HTR-8/SVneo (cell line): ENCODE measurements at regions not wholly inside any gene's neighbourhood (a gene's known extent, or its start where the extent isn't known, plus 50 kb on each side); places are given as distances from the start of the nearest gene placed in this dataset.
A peak's percentile ranks its signal among the peaks of the same experiment; 100 is the strongest.
"Not testable (repeated sequence)": the region's sequence is repeated elsewhere in the genome, so short reads cannot be mapped to it uniquely, and the experiment has no call there.

Experiments used
- DNase-seq: peaks from one replicate; pipeline ENCODE4 v3.0.0; 2011; ENCODE audit warnings: low spot score, mixed read lengths; ENCODE audit not compliant: insufficient read length
- FAIRE-seq: peaks from 2 replicates; lab custom pipeline; 2011; peaks lifted over from hg19 to GRCh38; lab: Jason Lieb, UNC

DNA sequence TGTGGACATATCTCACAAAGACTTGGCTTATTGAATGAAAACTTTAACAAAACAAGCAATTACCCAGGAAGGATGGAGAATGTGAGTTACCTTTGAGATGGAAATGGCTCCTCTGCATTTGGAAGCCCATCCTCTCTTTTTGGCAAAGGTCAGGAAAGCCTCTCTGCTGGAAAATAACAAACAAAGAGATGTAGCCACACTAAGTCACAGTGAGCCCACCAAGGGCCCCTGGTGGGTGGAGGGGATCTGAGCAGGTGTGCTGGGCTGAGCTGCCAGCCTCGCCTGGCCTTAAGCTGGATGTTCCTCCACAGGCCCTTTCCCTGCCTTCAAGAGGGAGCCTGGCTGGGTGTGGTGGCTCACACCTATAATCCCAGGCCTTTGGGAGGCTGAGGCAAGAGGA is 269.2 kb downstream of the HNRNPD start:
- DNase-seq (no peak), FAIRE-seq (no peak)

DNA sequence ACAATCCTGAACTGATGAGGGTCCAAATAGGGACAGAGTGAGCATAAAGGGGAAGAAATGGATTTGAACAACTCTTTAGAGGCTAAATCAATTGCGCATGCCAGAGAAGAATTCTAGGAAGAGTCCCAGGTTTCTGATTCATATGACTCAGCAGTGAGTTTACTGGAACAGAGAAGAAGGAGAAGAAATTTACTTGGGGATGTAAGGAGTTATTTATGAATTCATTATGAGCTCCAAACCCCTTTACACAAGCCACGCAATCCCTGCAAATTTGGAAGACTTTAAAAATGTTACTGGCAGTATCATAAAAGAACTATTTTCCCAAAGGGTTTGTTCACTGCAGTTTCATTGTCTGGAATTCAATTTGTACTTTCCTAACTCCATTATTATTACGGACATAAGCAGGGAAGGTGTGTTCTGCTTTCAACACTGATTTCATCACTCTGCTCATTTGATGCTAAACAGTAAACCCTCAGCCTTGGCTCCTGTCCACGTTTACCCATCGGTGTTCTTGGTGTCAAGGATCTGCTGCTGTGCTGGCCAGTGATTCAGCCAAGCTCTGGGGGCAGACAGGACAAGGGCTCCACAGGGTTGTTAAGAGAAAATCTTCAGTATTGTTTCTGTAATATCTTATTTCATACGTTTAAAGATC is 273.7 kb downstream of the HNRNPD start:
- no peak for FAIRE-seq
- no peak for DNase-seq

DNA sequence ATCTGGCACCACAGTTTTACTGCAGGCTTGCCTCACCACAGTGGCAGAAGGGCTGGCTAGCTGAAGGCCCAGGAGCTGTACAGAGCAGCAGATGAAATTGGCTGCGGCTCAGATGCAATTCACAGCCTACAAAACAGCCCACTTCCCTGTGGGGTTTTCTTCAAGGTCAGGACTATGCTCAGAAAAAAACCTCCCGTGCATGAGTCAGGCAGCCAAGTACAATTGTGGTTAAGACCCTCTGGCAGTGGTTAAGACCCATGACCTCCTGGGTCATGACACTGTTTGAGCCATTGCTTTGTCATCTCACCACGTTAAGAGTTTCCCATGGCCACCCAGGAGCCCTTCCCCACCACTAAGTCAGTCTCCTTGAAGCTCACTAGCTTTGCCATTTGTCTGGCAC is 276.3 kb downstream of the HNRNPD start:
- FAIRE-seq, result no peak
- DNase-seq, result no peak

DNA sequence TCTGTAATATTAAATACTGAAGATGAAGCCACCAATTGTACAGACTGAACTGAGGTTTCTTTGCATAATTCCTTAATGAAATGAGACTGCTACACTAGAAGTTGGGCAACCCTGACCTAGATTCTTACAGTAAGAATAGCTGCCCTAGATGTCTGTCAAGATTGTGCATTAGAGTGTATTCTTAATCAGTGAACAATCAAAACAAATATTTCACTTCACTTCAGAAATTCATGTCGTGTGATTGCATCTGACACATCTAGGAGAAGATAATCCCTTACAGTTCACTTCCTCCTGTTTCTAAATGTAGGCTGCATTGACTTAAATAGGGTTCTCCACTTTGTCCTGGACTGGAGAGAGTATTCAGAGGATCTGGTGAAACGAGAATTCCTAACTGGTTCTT is 283.1 kb downstream of the HNRNPD start:
- DNase-seq (no peak), FAIRE-seq (no peak)

DNA sequence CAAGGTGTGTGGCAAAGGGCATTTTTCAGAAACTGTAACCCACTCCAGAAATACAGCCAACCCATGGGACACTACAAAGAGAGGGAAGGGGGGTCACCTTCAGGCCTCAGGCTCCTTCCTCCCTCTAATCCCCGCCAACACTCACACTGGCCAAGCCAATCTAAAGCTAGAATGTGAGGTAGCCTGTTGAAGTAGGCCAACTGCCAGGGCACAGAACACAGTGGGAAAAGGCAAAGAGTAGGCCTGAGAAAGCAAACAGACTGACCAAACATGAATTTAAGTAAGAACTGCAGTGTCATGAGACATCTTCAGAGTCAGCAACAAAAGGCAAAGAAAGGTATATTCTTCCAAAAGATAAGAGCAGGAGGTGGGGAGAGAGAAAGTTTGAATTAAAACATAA is 289.0 kb downstream of the HNRNPD start:
- FAIRE-seq, result no peak
- DNase-seq, result no peak

DNA sequence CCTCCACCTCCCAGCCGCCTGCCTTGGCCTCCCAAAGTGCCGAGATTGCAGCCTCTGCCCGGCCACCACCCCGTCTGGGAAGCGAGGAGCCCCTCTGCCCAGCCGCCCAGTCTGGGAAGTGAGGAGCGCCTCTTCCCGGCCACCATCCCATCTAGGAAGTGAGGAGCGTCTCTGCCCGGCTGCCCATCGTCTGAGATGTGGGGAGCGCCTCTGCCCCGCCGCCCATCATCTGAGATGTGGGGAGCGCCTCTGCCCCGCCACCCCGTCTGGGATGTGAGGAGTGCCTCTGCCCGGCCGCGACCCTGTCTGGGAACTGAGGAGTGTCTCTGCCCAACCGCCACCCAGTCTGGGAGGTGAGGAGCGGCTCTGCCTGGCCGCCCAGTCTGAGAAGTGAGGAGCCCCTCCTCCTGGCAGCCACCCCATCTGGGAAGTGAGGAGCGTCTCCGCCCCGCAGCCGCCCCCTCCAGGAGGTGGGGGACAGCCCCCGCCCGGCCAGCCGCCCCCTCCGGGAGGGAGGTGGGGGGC is 296.3 kb downstream of the HNRNPD start:
- DNase-seq, FAIRE-seq: not testable (repeated sequence)

DNA sequence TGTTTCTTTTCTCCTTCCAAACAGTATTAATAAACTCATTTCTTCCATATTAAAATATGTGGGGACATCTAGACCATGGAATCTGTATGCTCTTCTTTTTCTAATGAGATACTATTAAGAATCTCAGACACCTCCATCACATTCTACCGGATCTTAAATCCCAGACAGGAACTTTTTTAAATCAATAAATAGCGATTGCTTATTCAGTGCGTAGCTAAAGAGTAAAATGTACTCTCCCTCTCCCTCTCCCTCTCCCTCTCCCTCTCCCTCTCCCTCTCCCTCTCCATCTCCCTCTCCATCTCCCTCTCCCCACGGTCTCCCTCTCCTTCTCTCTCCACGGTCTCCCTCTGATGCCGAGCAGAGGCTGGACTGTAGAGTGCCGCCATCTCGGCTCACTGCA is 297.0 kb downstream of the HNRNPD start:
- FAIRE-seq (no peak), DNase-seq (no peak)

DNA sequence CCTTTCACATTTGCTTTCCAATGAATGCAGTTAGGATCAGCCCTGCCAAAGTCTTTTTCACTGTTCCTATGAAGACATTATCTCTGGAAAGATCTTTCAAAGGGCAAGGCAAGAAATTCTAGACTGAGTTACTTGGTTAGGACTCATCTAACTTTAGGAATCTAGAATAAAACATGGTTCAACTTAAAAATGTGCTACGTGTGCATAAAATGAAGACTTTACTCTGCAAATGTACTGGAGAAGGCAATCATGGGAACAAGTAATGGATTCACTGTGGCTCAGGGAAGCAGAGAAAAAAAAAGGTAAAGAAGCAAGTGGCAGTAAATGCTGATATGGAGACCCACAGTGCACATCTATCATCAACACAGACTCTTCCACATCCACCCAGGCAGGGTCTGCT is 297.4 kb downstream of the HNRNPD start:
- DNase-seq (no peak), FAIRE-seq (no peak)

DNA sequence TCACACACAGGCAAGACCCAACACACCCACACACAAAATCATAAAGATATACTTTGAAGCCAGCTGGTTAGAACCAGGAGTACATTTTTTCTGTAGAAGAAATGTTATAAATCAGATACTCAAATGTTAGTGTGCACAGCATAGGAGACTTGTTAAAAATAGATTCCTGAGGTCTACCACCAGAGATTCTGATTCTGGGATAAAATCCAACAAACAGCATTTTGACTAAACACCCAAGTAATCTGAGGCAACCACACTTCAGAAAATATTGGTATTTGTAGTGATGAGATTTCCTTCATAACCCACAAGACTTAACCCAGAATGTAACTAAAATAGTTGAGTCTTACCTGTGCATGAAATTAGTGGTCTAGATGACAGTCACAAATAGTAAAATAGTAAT is 301.8 kb downstream of the HNRNPD start:
- FAIRE-seq, result no peak
- DNase-seq, result no peak

DNA sequence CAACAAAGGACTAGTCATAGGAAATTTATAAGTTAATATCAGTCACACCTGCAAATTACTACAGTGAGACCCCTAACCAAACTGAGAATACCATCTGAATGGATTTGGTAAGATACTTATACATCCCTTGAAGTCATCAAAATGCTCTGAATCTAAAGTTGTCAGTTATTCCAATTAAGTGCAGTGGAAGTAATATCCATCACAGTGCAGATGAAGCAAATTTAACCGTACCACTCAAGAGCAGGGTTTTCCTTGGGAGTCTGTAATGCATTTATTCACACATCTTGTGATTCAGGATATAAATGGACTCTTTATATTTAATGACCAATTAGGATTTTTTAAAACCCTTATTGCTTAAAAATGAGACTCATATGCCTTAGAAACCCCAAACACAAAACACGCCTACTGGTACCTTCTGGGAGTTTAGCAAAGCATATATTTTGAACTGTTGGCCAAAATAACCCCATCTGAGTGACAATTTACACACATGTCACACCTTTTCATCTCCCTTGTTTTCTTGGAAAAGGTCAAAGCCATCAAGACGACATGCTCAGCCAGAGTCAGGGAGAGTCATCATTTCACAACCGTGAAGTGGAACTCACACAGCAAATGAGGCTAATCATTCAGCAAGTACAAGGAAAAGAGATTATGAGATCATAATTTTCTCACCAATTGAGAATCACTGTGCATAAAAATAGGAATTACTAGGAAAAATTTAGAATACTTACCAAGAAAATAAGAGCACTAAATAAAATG is 303.7 kb downstream of the HNRNPD start:
- no peak for FAIRE-seq
- no peak for DNase-seq

DNA sequence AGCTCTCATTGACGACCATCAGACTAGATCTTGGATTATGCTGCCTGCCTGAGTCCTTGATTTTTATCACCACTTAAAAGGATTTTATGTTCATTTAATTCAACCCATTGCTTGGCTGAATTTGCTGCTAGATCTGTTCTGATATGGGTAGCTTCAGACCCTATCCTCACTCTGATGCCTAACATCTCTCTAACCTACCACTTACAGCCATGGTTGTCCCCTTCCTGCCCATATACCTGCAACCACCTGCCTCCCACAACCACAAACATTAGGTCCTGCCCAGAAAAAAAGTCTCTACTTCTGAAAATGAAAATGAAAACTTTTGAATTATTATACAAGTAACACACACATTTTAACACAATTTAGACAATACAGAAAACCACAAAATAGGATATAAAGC is 310.8 kb downstream of the HNRNPD start:
- no peak for FAIRE-seq

DNA sequence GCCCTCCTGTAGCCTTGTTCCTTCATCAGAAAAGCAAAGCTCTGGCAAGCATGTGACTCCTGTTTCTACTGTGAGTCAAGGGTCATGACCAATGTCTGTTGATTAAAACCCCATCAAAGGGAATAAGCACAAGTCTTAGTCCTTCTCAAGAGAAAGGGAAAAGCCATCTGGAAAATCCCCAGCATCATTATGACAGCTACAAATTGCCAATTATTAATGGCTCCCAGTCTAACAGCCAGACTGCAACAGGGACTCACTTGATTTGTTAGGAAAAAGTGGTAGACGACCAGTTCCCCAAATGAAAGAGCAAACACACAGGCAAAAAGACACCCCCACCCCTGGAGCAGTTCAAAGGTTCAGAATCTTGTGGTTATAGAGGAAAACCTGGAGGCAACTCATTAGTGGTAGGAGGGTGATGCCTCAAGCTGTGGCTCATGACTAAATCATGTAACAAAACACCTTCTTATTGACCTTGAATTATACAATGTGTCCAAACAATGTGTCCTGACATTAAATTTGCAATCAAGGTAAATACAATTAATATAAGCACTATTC is 315.7 kb downstream of the HNRNPD start:
- FAIRE-seq (no peak), DNase-seq (no peak)

More for the DNA sequence above, 310.8 kb downstream of the HNRNPD start:
- no peak for DNase-seq

DNA sequence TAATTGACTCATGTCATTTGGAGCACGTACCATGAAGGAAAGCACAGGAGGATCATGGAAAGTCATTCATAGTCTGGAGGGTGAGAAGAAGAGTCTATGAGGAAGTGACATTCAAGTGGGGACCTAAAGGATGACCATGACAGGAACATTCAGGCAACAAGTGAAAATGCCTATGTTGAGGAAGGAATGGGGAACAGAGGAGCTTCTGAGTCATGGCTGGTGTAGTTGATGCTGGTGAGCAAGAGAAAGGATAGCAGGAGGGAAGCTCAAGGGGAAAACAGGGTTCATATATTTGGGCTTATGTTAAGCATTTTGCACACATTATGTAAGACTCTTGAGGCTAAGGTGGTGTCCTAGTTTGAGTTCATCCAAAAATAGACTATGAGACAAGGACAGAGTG is 318.6 kb downstream of the HNRNPD start:
- FAIRE-seq, result no peak
- no peak for DNase-seq

DNA sequence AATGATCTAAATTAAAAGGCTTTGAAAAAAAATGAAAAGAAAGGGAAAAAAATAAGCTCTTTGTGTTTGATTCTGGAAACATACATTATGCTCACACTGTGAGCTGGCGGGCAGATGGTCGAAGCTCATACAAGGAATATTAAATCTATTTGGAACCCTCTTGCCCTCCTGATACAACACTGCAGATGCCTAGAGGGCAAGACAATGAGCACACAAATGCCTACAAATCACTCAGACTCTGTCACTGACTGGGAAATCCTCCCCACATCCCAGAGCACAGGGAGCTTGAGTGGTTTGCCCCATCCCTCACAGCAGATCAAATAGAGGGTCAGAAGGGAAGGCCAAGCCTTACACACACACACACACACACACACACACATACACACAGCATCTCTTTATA is 320.4 kb downstream of the HNRNPD start:
- DNase-seq (no peak), FAIRE-seq (no peak)

DNA sequence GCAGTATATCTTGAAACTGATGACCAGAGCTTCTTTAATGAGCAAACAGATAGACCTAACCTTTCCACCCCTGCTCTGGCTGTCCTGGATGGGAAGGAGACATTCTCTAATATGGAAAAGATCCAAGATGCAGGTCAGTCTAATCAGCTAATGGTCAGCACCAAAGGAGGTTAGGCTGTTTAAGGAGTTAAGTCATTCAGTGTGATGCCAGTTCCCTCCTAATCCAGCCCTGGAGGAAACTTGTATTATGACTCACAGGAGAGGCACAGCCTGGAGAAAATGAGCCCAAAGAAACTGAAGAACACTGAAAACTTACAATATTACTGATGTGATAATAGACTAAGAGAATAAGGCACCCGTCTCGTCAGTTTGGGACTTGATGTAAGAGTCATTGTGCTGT is 323.0 kb downstream of the HNRNPD start:
- no peak for FAIRE-seq
- DNase-seq, result no peak

DNA sequence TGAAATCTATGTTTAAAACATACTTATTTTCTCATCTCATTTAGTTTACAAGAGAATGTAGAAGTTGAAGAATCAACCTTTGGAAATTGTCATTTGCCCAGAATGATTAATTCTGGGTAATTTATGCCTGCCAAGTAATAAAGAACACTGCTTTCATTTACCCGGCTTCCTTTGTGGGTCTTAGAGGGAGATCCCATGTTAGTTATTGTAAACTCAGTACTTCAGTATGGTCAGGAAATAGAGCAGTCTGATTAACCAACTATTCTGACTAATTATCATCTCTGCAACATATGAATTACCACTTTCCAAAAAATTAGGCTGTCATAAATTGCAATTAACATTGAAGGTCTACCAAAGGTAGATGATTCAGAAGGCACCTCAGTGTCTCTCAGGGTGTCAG is 324.5 kb downstream of the HNRNPD start:
- no peak for FAIRE-seq
- DNase-seq, result no peak

DNA sequence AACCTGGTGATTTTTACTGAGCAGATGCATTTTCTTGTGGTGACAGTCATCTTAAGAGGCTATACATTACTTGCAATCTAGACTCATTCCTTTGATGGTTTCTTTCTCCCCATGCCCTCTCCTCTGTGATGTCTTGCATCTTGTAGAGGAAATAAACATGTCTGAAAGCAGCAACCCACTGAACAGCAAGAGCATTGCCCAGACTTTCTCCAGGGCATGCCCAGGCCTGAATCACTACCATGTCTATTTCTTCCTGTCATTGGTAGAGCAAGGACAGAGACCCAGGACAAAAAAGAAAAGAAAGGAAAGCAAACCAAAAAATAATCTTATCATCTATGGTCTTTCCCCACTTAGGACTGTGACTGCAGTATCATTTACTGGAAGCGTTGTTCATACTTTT is 326.1 kb downstream of the HNRNPD start:
- FAIRE-seq, result no peak
- DNase-seq, result no peak

DNA sequence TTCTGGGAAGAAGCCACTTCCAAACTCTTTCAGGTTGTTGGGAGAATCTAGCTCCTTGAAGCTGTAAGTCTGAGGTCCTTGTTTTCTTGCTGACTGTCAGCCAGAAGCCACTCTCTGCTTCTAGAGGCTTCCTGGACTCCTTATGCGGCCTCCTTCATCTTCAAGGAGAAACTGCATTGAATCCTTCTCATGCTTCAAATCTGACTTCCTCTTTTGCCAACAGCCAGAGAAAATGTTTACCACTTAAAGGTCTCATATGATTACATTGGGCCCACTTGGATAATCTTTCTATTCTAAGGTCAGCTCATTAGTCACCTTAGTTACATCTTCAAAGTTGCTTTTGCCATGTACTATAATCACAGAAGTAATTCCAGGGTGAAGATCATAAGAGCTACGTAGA is 327.0 kb downstream of the HNRNPD start:
- no peak for FAIRE-seq
- no peak for DNase-seq

DNA sequence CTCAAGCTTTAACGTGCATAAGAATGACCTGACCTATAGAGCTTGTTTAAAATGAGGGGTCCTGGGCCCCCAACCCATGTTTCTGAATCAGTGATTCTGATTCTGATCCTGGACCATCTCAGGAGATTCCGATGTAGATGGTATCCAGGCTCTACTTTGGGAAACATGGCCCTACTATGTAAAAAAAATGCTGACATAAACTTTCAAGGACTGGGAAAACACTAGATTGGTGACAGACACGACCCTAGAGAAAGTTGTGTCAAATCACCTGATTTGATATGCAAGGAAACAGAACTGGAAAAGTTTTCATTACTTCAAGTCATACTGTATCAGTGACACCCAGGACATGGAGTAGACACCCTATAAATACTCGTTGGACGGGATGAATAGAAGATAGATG is 328.5 kb downstream of the HNRNPD start:
- no peak for DNase-seq
- no peak for FAIRE-seq

DNA sequence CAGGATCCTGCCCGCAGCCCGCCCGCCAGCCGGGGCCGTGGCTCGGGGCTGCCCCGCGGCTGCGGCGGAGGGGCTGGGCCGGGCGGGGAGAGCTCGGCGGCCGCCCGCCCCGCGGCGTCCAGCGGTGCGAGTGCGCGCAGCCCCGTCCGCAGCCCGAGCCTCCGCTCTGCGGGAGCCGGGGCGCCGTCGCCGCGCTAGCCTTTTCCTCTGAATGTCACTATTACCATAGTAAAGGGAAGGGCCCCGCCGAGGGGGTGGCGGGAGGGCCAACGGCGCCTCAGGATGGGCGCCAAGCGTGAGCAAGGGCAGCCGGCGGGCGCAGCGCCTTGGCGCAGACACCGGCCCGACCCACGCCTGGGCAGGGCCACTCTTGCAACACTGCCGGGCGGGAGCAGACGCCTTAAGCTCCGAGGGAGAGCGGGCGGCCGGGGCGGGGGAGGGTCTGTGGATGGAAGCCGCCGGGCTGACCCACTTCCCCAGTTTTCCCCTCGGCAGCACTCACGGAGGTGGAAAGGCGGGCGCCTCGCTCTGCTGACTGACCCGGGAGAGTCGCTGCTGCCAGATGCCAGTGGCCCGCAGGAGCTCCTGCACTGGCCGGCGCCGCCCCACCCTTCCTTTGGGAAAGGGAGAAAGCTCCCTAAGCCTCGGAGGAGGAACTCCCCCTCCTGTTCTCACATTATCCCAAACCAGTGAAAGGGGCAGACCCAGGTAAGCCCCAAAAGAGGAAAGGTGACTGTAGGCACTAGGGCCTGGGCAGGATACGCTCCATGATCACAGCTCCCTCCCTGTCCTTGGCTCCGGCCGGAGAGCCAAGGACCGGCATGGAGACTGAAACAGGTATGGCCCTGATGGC is 329.4 kb downstream of the HNRNPD start:
- FAIRE-seq (no peak), DNase-seq (peak; percentile 3)

DNA sequence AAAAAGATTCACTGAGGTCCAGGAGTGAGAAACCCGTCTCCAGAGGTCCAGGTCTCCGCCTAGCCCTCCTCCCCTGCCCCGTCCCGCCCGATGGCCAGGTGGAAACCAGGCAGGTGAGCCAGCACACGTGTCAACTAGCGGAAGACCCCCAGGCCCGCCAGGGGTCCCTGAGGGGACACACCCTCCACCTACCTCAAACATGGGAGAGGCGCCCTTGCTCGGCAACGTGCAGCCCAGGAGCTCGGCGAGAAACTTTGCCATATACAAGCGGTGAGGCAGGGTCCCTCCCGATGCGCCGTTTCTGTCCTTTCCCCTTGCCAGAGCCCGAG is 330.0 kb downstream of the HNRNPD start:
- FAIRE-seq (no peak), DNase-seq (no peak)
